Tibial nerve (tissue), 3 donors: ENCODE measurements at regions not wholly inside any gene's neighbourhood (a gene's known extent, or its start where the extent isn't known, plus 50 kb on each side); places are given as distances from the start of the nearest gene placed in this dataset.

ENCODE experiments used
- POLR2A ChIP-seq, 2 donors: fragments of 450-650 bp; IDR thresholded peaks; one replicate each; pipeline ENCODE4 v1.6.1; 2017; ENCODE audit warnings: antibody characterized with exemption in 2 of 2, mild to moderate bottlenecking in 2 of 2, moderate library complexity in 2 of 2
- TF ChIP-seq, protein P1 (sequence below), 5 experiments: fragments of 200-600 bp in 3 of 5; fragments of 450-650 bp in 2 of 5; sonication (generic) in 3 of 5; IDR thresholded peaks; one replicate each; pipeline ENCODE4 v1.5.1; 2016 to 2019; ENCODE audit warnings: antibody characterized with exemption in 5 of 5, mild to moderate bottlenecking in 3 of 5, moderate library complexity in 2 of 5

DNA sequence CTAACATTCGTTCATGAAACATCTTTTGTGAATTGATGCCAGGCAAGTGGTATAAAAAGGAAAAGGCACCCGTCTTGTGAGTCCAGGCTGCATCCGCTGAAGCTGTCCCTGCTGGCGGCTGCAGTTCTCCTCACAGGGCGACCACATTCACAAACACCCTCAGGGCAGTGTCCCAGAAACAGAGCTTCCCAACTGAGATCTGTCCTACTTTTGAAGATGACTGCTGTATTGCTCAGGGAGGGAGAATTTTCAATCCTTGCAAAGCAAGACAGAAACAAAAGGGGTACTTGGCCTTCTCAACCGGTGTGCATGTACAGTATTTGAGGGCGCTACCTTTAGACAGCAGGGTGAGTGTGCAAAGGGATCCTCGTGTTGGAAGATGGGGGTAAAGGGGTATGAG, 316.1 kb downstream of the GADD45G start:
- TF ChIP-seq, protein P1, sequence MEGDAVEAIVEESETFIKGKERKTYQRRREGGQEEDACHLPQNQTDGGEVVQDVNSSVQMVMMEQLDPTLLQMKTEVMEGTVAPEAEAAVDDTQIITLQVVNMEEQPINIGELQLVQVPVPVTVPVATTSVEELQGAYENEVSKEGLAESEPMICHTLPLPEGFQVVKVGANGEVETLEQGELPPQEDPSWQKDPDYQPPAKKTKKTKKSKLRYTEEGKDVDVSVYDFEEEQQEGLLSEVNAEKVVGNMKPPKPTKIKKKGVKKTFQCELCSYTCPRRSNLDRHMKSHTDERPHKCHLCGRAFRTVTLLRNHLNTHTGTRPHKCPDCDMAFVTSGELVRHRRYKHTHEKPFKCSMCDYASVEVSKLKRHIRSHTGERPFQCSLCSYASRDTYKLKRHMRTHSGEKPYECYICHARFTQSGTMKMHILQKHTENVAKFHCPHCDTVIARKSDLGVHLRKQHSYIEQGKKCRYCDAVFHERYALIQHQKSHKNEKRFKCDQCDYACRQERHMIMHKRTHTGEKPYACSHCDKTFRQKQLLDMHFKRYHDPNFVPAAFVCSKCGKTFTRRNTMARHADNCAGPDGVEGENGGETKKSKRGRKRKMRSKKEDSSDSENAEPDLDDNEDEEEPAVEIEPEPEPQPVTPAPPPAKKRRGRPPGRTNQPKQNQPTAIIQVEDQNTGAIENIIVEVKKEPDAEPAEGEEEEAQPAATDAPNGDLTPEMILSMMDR (IDR thresholded peaks at IDR 0.05), result no peak
- no peak for TF ChIP-seq POLR2A (IDR thresholded peaks at IDR 0.05)
